Peyer's patch (tissue), 4 donors: ENCODE measurements at regions not wholly inside any gene's neighbourhood (a gene's known extent, or its start where the extent isn't known, plus 50 kb on each side); places are given as distances from the start of the nearest gene placed in this dataset.

Source experiments
- DNase-seq, 3 donors: peaks; one replicate each; pipeline ENCODE4 v3.0.0-alpha.2; 2017 to 2019
- H3K27ac ChIP-seq, 4 donors: fragments of 200-600 bp; sonication (generic); one replicate each; pipeline ENCODE4 v1.5.1; 2016 to 2019
- H3K27me3 ChIP-seq, 2 donors: fragments of 200-600 bp; sonication (generic); one replicate each; pipeline ENCODE4 v1.5.1; 2019
- H3K36me3 ChIP-seq, 3 donors: fragments of 200-600 bp; sonication (generic); one replicate each; pipeline ENCODE4 v1.5.1; 2016 to 2019
- H3K4me1 ChIP-seq, 4 donors: fragments of 200-600 bp; sonication (generic); one replicate each; pipeline ENCODE4 v1.5.1; 2016 to 2019
- H3K4me3 ChIP-seq, 4 donors: fragments of 200-600 bp; sonication (generic); 1 replicate in 3 of 4; 2 replicates in 1 of 4; pipeline ENCODE4 v1.5.1; 2016 to 2019; ENCODE audit warnings: mild to moderate bottlenecking in 1 of 4
- H3K9me3 ChIP-seq, 4 donors: fragments of 200-600 bp; sonication (generic); one replicate each; pipeline ENCODE4 v1.5.1; 2016 to 2019; ENCODE audit warnings: mild to moderate bottlenecking in 1 of 4
- POLR2A ChIP-seq, 2 donors: fragments of 450-650 bp; IDR thresholded peaks; one replicate each; pipeline ENCODE4 v1.5.1; 2017; ENCODE audit warnings: antibody characterized with exemption in 2 of 2, mild to moderate bottlenecking in 2 of 2, moderate library complexity in 2 of 2
- TF ChIP-seq, protein P1 (sequence below), 6 experiments: fragments of 450-650 bp in 4 of 6; fragments of 200-600 bp in 2 of 6; sonication (generic) in 1 of 6; IDR thresholded peaks; one replicate each; pipeline ENCODE4 v1.5.1; 2017 to 2019; ENCODE audit warnings: antibody characterized with exemption in 6 of 6, mild to moderate bottlenecking in 3 of 6, moderate library complexity in 1 of 6

DNA sequence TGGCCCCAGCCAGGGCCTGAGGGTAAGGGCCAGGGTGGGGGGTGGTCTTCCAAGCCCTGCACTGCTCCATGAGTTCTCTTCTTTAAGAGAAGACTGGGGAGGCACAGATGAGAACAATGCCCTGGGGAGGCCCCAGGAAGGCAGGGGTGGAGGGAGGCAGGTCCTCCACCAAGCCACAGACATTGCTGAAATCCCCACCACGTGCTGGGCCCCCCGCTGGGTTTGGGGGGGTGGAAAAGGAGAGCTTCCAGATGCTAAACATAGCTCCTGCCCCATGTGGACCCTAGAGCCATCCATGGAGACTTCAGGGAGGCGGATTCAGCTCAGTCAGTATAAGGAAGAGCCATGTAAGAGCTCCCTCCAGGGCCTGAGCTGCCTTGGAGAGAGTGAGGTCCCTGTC lies 157.8 kb upstream of the LINGO1 start:
- no peak overlapping the region for H3K4me3 ChIP-seq
- TF ChIP-seq, protein P1, sequence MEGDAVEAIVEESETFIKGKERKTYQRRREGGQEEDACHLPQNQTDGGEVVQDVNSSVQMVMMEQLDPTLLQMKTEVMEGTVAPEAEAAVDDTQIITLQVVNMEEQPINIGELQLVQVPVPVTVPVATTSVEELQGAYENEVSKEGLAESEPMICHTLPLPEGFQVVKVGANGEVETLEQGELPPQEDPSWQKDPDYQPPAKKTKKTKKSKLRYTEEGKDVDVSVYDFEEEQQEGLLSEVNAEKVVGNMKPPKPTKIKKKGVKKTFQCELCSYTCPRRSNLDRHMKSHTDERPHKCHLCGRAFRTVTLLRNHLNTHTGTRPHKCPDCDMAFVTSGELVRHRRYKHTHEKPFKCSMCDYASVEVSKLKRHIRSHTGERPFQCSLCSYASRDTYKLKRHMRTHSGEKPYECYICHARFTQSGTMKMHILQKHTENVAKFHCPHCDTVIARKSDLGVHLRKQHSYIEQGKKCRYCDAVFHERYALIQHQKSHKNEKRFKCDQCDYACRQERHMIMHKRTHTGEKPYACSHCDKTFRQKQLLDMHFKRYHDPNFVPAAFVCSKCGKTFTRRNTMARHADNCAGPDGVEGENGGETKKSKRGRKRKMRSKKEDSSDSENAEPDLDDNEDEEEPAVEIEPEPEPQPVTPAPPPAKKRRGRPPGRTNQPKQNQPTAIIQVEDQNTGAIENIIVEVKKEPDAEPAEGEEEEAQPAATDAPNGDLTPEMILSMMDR (IDR thresholded peaks at IDR 0.05) = no peak
- TF ChIP-seq POLR2A (IDR thresholded peaks at IDR 0.05) = no peak
- no peaks in the 10 kb centered on the region for H3K36me3 ChIP-seq
- DNase-seq = no peak
- no peaks in the 10 kb centered on the region for H3K4me1 ChIP-seq
- H3K27ac ChIP-seq = no peak overlapping the region
- no peaks in the 10 kb centered on the region for H3K27me3 ChIP-seq
- no peaks in the 10 kb centered on the region for H3K9me3 ChIP-seq

DNA sequence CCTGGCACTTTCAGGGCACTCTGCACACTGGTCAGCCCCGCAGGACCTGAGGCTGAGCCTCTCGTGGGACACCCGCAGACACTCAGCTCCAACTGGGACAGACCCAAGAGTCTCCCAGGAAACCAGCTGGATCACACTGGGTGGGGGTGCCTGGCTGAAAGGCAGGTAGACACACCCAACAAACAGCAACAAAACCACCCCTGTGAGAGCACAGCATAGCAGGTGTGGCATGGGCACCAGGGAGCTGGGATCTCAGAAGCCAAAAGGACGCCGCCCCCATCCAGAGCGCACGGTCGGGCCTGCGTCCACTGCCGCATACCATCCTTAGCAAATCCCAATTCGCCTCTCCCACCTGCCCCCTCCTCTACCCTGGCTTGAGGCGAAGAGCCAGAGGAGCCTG lies 154.2 kb upstream of the LINGO1 start:
- H3K27me3 ChIP-seq = no peaks in the 10 kb centered on the region
- H3K36me3 ChIP-seq = no peaks in the 10 kb centered on the region
- no peak for DNase-seq
- no peaks in the 10 kb centered on the region for H3K4me1 ChIP-seq
- H3K27ac ChIP-seq = no peak overlapping the region
- TF ChIP-seq, protein P1 (IDR thresholded peaks at IDR 0.05) = no peak
- TF ChIP-seq POLR2A (IDR thresholded peaks at IDR 0.05) = no peak
- H3K9me3 ChIP-seq = peaks cover 0 to 5% (median 0%) of the 10 kb centered on the region in 4 donors
- no peak overlapping the region for H3K4me3 ChIP-seq

DNA sequence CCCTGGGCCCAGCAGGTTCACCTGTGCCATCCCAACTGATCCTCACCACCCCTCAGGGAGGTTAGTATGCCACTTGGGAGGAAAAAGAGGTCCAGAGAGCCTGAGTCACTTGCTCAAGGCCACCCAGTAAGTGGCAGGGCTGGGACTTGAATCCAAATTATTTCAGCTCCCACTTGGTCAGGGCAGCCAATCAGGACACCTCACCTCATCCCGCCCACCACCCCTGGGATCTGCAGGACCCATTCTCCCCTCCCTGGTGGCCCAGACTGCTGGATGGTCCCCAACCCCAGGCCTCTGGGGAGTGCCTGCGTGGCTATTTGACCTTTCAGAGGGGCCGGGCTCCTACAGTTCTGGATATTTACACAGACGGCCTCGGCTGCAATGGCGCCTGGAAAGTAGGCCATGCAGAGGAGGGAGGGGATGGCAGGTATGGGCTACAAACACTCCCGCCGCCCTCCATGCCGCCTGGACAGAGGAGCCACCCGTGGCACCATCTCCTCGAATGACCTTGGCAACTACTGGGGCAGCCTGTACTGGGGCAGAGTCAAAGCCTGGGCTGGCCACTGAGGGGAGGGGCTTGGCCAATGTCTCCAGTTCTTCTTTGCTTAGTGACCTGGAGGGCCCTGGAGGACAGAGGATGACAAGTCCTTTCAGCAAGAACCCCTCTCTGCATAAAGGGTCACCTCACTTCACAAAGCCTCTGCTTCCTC lies 153.6 kb upstream of the LINGO1 start:
- Histone ChIP-seq H3K27ac (no peak overlapping the region), H3K36me3 (no peaks in the 10 kb centered on the region), H3K4me3 (no peak overlapping the region), H3K4me1 (no peaks in the 10 kb centered on the region), H3K27me3 (no peaks in the 10 kb centered on the region), H3K9me3 (peaks cover 0 to 5% (median 0%) of the 10 kb centered on the region in 4 donors)
- DNase-seq = no peak
- no peak for TF ChIP-seq POLR2A (IDR thresholded peaks at IDR 0.05)
- TF ChIP-seq, protein P1 (IDR thresholded peaks at IDR 0.05) = no peak

DNA sequence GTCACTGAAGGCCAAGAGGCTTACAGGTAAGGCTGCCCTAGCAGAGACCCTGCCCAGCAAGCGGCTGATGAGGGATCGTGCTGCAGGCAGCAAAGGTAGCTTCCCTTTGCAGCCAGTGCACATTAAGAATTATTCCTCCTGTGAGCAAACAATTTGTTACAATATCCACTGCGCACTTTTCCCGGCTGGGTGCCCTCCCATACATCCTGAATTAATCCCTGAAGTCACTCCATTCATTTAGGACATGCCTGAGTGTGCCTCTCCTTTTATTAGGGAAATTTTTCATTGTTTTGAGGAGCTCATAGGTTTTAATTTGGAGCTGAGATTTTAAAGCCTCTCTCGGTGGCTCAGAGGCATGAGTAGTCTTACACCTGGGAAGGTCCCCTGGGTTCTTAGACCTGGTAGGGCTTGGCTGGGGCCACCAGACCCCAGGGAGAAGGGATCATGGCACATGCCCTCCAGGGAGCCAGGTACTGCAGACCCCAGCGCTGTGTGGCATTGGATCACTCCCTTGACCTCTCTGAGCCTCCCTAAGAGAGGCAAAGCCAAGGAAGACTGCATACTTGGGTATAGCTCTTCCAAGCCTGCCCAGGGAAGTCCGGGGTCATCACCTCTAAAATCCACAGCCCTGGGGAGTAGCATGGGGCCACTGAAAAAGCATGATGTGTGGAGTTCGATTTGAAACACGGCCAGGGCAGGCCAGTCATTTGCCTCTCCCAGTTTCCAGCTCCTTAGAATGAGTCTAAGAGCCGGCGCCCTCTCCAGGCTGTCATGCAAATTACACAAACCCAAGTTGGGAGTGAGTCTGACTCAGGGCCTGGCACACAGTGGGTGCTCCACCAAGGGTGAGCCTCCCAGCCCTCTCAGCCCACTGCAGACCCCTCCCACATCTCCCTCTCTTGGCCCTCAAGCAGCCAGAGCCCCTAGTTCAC lies 151.9 kb upstream of the LINGO1 start:
- no peak for DNase-seq
- H3K27me3 ChIP-seq = no peaks in the 10 kb centered on the region
- H3K4me3 ChIP-seq = no peak overlapping the region
- H3K4me1 ChIP-seq = no peaks in the 10 kb centered on the region
- peaks cover 0 to 16% (median 0%) of the 10 kb centered on the region in 4 donors for H3K9me3 ChIP-seq
- H3K27ac ChIP-seq = no peak overlapping the region
- no peaks in the 10 kb centered on the region for H3K36me3 ChIP-seq
- TF ChIP-seq, protein P1 (IDR thresholded peaks at IDR 0.05) = peak in 2 of 6 experiments; percentile 7 to 21
- TF ChIP-seq POLR2A (IDR thresholded peaks at IDR 0.05) = no peak

DNA sequence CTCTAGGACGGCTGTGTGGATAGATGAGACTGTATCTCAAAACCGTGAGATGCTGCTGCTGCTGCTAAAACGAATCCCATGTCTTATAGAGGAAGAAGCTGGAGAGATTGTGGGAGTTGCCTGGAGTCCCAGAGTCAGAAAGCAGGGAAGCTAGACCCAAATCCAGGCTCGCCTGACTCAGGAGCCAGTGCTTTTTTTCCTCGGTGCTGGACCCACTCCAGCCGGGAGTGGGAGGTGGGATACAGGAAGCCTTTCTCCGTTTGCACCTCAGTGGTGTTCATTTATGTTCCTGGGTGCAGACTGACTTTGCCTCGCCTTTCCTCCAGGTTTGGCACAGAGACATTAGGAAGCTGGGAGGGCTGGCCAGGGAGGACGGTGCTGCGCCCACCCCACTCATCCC lies 150.9 kb upstream of the LINGO1 start:
- Histone ChIP-seq H3K4me1 (no peaks in the 10 kb centered on the region), H3K27me3 (no peaks in the 10 kb centered on the region), H3K4me3 (no peak overlapping the region), H3K9me3 (peaks cover 0 to 16% (median 0%) of the 10 kb centered on the region in 4 donors), H3K27ac (no peak overlapping the region), H3K36me3 (no peaks in the 10 kb centered on the region)
- TF ChIP-seq, protein P1 (IDR thresholded peaks at IDR 0.05) = no peak
- no peak for TF ChIP-seq POLR2A (IDR thresholded peaks at IDR 0.05)
- no peak for DNase-seq
